Endodermal cell (in vitro differentiated cells): ENCODE measurements at regions not wholly inside any gene's neighbourhood (a gene's known extent, or its start where the extent isn't known, plus 50 kb on each side); places are given as distances from the start of the nearest gene placed in this dataset.

Source experiments
- DNase-seq: peaks from one replicate; pipeline ENCODE4 v3.0.0-alpha.2; 2017
- H3K27ac ChIP-seq: 2 replicates; pipeline ENCODE4 v1.5.1; 2013; ENCODE audit warnings: mild to moderate bottlenecking, low read depth, low read length, moderate library complexity
- H3K27me3 ChIP-seq: 2 replicates; pipeline ENCODE4 v1.6.1; 2013; ENCODE audit warnings: mild to moderate bottlenecking, low read length, moderate library complexity; ENCODE audit not compliant: insufficient read depth, control insufficient read depth, poor library complexity, severe bottlenecking
- H3K36me3 ChIP-seq: 2 replicates; pipeline ENCODE4 v1.7.0; 2013; ENCODE audit warnings: mild to moderate bottlenecking, low read length, moderate library complexity; ENCODE audit not compliant: control insufficient read depth, insufficient read depth
- H3K4me1 ChIP-seq: one replicate; pipeline ENCODE4 v1.7.0; 2013; ENCODE audit warnings: low read length; ENCODE audit not compliant: control insufficient read depth, insufficient read depth
- H3K4me3 ChIP-seq: 2 replicates; pipeline ENCODE4 v1.5.1; 2013; ENCODE audit warnings: mild to moderate bottlenecking, low read length, moderate library complexity
- H3K9ac ChIP-seq: 2 replicates; pipeline ENCODE4 v1.6.1; 2013; ENCODE audit warnings: mild to moderate bottlenecking, low read length, moderate library complexity; ENCODE audit not compliant: poor library complexity, severe bottlenecking; ENCODE audit errors: extremely low read depth
- H3K9me3 ChIP-seq: 2 replicates; pipeline ENCODE4 v1.6.1; 2013; ENCODE audit warnings: mild to moderate bottlenecking, low read length, moderate library complexity; ENCODE audit not compliant: control insufficient read depth
- H3K27ac Mint-ChIP-seq: 2 replicates; pipeline ENCODE4 v1.8.0; 2020; ENCODE audit warnings: mixed read lengths
- H3K27me3 Mint-ChIP-seq: 2 replicates; pipeline ENCODE4 v1.8.0; 2021; ENCODE audit warnings: mild to moderate bottlenecking, mixed read lengths; ENCODE audit not compliant: insufficient read depth
- H3K36me3 Mint-ChIP-seq: 2 replicates; pipeline ENCODE4 v1.8.0; 2020; ENCODE audit warnings: low read depth, mixed read lengths
- H3K4me1 Mint-ChIP-seq: 2 replicates; pipeline ENCODE4 v1.8.0; 2020; ENCODE audit warnings: mixed read lengths
- H3K4me3 Mint-ChIP-seq: 2 replicates; pipeline ENCODE4 v1.8.0; 2020; ENCODE audit warnings: mild to moderate bottlenecking, moderate library complexity, mixed read lengths
- H3K9me3 Mint-ChIP-seq: 2 replicates; pipeline ENCODE4 v1.8.0; 2020; ENCODE audit warnings: mild to moderate bottlenecking, mixed read lengths
- WGBS, 2 experiments: methylation state at CpG; one replicate each; pipeline versions ENCODE4 v1.1.5 to v1.1.7; 2013; ENCODE audit warnings: missing lambda C conversion rate in 2 of 2, mixed read lengths in 1 of 2; ENCODE audit not compliant: insufficient coverage in 1 of 2, insufficient read length in 1 of 2; 5-methylcytosine and 5-hydroxymethylcytosine counted together
- TF ChIP-seq, protein P1 (sequence below): fragments of 200-600 bp; sonication (generic); conservative IDR thresholded peaks from 2 replicates; pipeline ENCODE4 v1.5.0; 2021; ENCODE audit warnings: antibody characterized with exemption, mild to moderate bottlenecking

DNA sequence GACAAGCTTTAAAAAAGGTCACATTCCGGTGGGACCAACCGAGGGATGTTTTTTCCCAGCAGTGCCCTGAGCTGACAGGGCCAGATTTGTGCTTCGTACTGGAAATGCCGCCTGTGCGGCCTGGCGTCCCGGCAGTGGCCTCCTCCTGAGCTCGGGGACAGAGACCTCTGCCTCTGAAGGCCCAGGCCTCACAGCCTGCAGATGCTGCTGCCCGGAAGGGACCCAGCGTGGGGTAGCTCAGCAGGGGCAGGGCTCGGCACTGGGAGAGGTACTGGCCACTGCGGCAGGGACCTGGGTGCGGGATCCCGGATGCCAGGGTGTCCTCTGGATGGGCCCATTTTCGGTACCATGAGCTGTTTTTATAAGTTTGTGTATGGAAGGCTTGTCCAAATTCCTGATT is 52.4 kb upstream of the CFAP46 start:
- H3K27me3 ChIP-seq, result no peaks in the 10 kb centered on the region
- DNase-seq, result no peak
- TF ChIP-seq, protein P1, sequence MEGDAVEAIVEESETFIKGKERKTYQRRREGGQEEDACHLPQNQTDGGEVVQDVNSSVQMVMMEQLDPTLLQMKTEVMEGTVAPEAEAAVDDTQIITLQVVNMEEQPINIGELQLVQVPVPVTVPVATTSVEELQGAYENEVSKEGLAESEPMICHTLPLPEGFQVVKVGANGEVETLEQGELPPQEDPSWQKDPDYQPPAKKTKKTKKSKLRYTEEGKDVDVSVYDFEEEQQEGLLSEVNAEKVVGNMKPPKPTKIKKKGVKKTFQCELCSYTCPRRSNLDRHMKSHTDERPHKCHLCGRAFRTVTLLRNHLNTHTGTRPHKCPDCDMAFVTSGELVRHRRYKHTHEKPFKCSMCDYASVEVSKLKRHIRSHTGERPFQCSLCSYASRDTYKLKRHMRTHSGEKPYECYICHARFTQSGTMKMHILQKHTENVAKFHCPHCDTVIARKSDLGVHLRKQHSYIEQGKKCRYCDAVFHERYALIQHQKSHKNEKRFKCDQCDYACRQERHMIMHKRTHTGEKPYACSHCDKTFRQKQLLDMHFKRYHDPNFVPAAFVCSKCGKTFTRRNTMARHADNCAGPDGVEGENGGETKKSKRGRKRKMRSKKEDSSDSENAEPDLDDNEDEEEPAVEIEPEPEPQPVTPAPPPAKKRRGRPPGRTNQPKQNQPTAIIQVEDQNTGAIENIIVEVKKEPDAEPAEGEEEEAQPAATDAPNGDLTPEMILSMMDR, result no peak
- Mint-ChIP-seq H3K27ac (no peak overlapping the region), H3K36me3 (no peaks in the 10 kb centered on the region), H3K9me3 (no peaks in the 10 kb centered on the region), H3K4me3 (no peak overlapping the region), H3K27me3 (peaks cover 1% of the 10 kb centered on the region), H3K4me1 (no peaks in the 10 kb centered on the region)
- WGBS, 2 experiments, result 81 to 86% methylated on average over 7 to 15 of the region's 15 CpGs
- H3K36me3 ChIP-seq, result no peaks in the 10 kb centered on the region
- H3K4me1 ChIP-seq, result no peaks in the 10 kb centered on the region
- H3K4me3 ChIP-seq, result no peak overlapping the region
- no peak overlapping the region for H3K27ac ChIP-seq
- H3K9ac ChIP-seq, result no peak overlapping the region
- no peaks in the 10 kb centered on the region for H3K9me3 ChIP-seq

DNA sequence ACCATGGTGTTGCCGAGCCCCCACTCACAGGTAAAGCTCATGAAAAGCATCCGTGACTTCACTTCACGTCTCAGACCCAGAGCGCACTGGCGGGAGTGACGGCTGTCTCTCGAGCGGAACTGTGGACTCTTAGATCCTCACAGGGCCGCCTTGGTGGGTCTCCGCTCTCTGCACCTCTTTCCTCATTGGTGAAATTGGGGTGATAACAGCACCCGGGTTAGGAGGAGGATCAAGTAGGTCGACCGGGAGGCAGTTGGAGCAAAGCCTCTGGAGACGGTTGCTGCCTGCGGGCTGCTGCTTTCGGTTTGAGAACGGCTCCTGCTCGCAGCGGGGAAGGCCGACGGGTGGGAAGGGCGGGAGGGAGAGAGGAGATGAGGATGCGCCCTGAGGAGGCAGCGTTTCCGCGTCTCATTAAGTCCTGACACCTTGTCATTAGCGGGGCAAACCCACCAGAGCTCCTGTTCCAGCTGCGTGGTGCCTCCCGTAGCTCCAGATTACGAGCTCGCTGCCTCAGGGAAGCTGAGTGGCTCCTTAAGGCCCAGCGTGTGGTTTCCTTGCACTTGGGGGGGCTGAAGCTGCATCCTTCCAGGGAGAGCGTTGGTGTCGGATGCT is 51.9 kb upstream of the CFAP46 start:
- Mint-ChIP-seq H3K27ac (no peak overlapping the region), H3K36me3 (no peaks in the 10 kb centered on the region), H3K9me3 (no peaks in the 10 kb centered on the region), H3K27me3 (peaks cover 1% of the 10 kb centered on the region), H3K4me1 (no peaks in the 10 kb centered on the region), H3K4me3 (no peak overlapping the region)
- no peak overlapping the region for H3K4me3 ChIP-seq
- H3K9me3 ChIP-seq, result no peaks in the 10 kb centered on the region
- 85 to 89% methylated on average over 23 to 34 of the region's 34 CpGs for WGBS, 2 experiments
- H3K27me3 ChIP-seq, result no peaks in the 10 kb centered on the region
- no peaks in the 10 kb centered on the region for H3K4me1 ChIP-seq
- TF ChIP-seq, protein P1, result no peak
- H3K27ac ChIP-seq, result no peak overlapping the region
- H3K36me3 ChIP-seq, result no peaks in the 10 kb centered on the region
- DNase-seq, result no peak
- H3K9ac ChIP-seq, result no peak overlapping the region

DNA sequence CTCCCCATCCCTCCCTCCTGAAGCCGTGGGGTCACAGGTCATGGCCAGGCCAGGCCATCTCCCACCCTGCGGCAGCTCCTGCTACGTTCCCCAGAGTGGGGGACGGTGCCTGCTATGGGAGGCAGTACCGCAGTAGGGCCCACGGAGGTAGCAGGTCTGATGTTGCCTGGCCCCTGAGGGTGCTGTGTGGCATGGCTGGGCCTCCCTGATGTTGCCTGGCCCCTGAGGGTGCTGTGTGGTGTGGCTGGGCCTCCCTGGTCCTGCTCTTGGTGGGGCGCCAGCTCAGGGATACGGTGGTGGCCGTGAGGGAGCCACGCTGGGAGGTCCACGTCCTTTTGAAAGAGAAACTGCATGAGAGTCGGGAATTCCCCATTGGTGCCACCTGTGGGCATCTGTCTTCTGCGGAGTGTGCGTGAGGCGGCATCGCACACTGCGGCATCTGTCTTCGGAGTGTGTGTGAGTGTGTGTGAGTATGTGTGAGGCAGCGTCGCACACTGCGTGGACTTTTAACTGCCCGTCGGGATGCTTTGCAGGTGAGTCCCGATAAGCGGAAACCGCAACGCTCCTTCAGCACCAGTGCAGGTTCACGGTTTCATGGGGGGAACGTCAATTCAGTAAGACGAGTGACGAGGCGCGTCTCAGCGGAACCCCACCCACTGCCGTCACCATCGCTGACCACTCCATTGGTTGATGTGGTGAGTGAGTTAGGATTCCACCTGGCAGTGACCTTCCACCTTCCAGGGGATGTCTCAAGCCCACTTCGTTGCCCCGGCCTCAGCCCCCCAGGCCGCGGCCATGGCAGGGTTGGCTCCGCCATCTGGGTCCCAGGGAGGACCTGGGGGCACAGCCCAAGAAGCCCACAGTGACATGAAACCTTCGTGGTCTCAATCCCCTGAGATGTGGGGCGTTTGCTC is 51.2 kb upstream of the CFAP46 start:
- TF ChIP-seq, protein P1, result no peak
- Mint-ChIP-seq H3K4me1 (no peaks in the 10 kb centered on the region), H3K27me3 (peaks cover 1% of the 10 kb centered on the region), H3K4me3 (no peak overlapping the region), H3K36me3 (no peaks in the 10 kb centered on the region), H3K9me3 (no peaks in the 10 kb centered on the region), H3K27ac (no peak overlapping the region)
- H3K36me3 ChIP-seq, result no peaks in the 10 kb centered on the region
- H3K9ac ChIP-seq, result no peak overlapping the region
- H3K27me3 ChIP-seq, result no peaks in the 10 kb centered on the region
- H3K27ac ChIP-seq, result no peak overlapping the region
- no peaks in the 10 kb centered on the region for H3K9me3 ChIP-seq
- WGBS, 2 experiments, result 95% methylated on average over 36 to 43 of the region's 43 CpGs
- H3K4me3 ChIP-seq, result no peak overlapping the region
- DNase-seq, result no peak
- no peaks in the 10 kb centered on the region for H3K4me1 ChIP-seq
